Transverse colon (tissue), 4 donors: ENCODE measurements at regions not wholly inside any gene's neighbourhood (a gene's known extent, or its start where the extent isn't known, plus 50 kb on each side); places are given as distances from the start of the nearest gene placed in this dataset.

Experiments
- DNase-seq: peaks from one replicate; pipeline ENCODE4 v3.0.0-alpha.2; 2019
- H3K27ac ChIP-seq, 4 donors: fragments of 200-600 bp; sonication (generic); 2 replicates each; pipeline ENCODE4 v1.5.1; 2016 to 2018; ENCODE audit warnings: inconsistent platforms in 4 of 4
- H3K27me3 ChIP-seq: fragments of 200-600 bp; sonication (generic); 2 replicates; pipeline ENCODE4 v1.5.1; 2017; ENCODE audit warnings: inconsistent platforms
- H3K36me3 ChIP-seq, 4 donors: fragments of 200-600 bp; sonication (generic); 2 replicates each; pipeline ENCODE4 v1.5.1; 2017 to 2019; ENCODE audit warnings: inconsistent platforms in 4 of 4
- H3K4me1 ChIP-seq, 4 donors: fragments of 200-600 bp; sonication (generic); 2 replicates each; pipeline ENCODE4 v1.5.1; 2017 to 2020; ENCODE audit warnings: inconsistent platforms in 4 of 4
- H3K4me3 ChIP-seq, 4 donors: fragments of 200-600 bp; sonication (generic); 1 replicate in 1 of 4; 2 replicates in 3 of 4; pipeline versions ENCODE4 v1.5.1 to v1.6.1; 2017 to 2019; ENCODE audit warnings: inconsistent platforms in 4 of 4
- H3K9me3 ChIP-seq, 2 donors: fragments of 200-600 bp; sonication (generic); 2 replicates each; pipeline ENCODE4 v1.5.1; 2017 to 2019; ENCODE audit warnings: inconsistent platforms in 2 of 2
- CTCF ChIP-seq, 5 experiments: fragments of 200-600 bp in 3 of 5; fragments of 450-650 bp in 2 of 5; sonication (generic) in 3 of 5; IDR thresholded peaks; 1 replicate in 2 of 5; 2 replicates in 3 of 5; pipeline ENCODE4 v1.5.1; 2016 to 2017; ENCODE audit warnings: antibody characterized with exemption in 5 of 5, inconsistent platforms in 3 of 5, mild to moderate bottlenecking in 2 of 5, moderate library complexity in 1 of 5
- EP300 ChIP-seq: sonication (generic); formaldehyde crosslinking; IDR thresholded peaks from one replicate; pipeline ENCODE4 v1.6.1; 2017; ENCODE audit warnings: antibody characterized with exemption, low read depth
- POLR2A ChIP-seq: fragments of 450-650 bp; IDR thresholded peaks from one replicate; pipeline ENCODE4 v1.6.1; 2016; ENCODE audit warnings: antibody characterized with exemption, mild to moderate bottlenecking, moderate library complexity
- POLR2AphosphoS5 ChIP-seq, 3 donors: sonication (generic); formaldehyde crosslinking; IDR thresholded peaks; one replicate each; pipeline ENCODE4 v1.6.1; 2016; ENCODE audit warnings: antibody characterized with exemption in 3 of 3
- WGBS, 2 donors: methylation state at CpG; one replicate each; pipeline ENCODE4 v1.1.5; 2018; ENCODE audit warnings: low coverage in 1 of 2; 5-methylcytosine and 5-hydroxymethylcytosine counted together
- in situ Hi-C, 4 donors: fragments of 200-750 bp; cut with MboI; loops; one replicate each; pipeline versions ENCODE4 v1.15.0 to v1.15.1; 2017; ENCODE audit warnings: low sequenced_read_pairs in 3 of 4, low pct_ligation_motif_present in 1 of 4, low pct_unique_long_range_greater_than_20kb in 1 of 4
- intact Hi-C: fragments of 100-400 bp; cut with DNase I; formaldehyde crosslinking; loops from one replicate; pipeline ENCODE4 v1.15.1; 2023; ENCODE audit warnings: low total_unique reads

- Histone ChIP-seq H3K4me3 (no peak overlapping the region), H3K27ac (no peak overlapping the region), H3K4me1 (no peaks in the 10 kb centered on the region), H3K27me3 (no peaks in the 10 kb centered on the region), H3K9me3 (no peaks in the 10 kb centered on the region), H3K36me3 (no peaks in the 10 kb centered on the region)
- intact Hi-C loops: no loop called here
- WGBS, 2 donors: 29% methylated on average over 5 of the region's 5 CpGs; no CpG with 5 or more reads in 1 of the 2 donors
- in situ Hi-C loops: no loop called here
- no peak for TF ChIP-seq EP300
- no peak for TF ChIP-seq POLR2AphosphoS5 (IDR thresholded peaks at IDR 0.05)
- no peak for TF ChIP-seq POLR2A
- no peak for TF ChIP-seq CTCF (IDR thresholded peaks at IDR 0.05)
- DNase-seq: no peak
Observed at GRCh38 chr12:13702381-13702780, 279.0 kb downstream of the GRIN2B start.

- H3K27ac ChIP-seq: no peak overlapping the region
- DNase-seq: no peak
- no peaks in the 10 kb centered on the region for H3K4me1 ChIP-seq
- no peaks in the 10 kb centered on the region for H3K9me3 ChIP-seq
- intact Hi-C loops (no loop called here), in situ Hi-C loops (no loop called here)
- H3K4me3 ChIP-seq: no peak overlapping the region
- no peak for TF ChIP-seq EP300
- no peak for TF ChIP-seq CTCF (IDR thresholded peaks at IDR 0.05)
- TF ChIP-seq POLR2A: no peak
- TF ChIP-seq POLR2AphosphoS5 (IDR thresholded peaks at IDR 0.05): no peak
- H3K36me3 ChIP-seq: no peaks in the 10 kb centered on the region
- no peaks in the 10 kb centered on the region for H3K27me3 ChIP-seq
Observed at GRCh38 chr12:13701502-13701901, 279.9 kb downstream of the GRIN2B start.

GRCh38 chr12:13697973-13698372, 283.4 kb downstream of the GRIN2B start:
- in situ Hi-C loops: no loop called here
- 88 to 95% methylated on average over 8 to 11 of the region's 11 CpGs for WGBS, 2 donors
- H3K9me3 ChIP-seq: no peaks in the 10 kb centered on the region
- intact Hi-C loops: no loop called here
- H3K4me1 ChIP-seq: no peaks in the 10 kb centered on the region
- H3K4me3 ChIP-seq: no peak overlapping the region
- TF ChIP-seq CTCF (IDR thresholded peaks at IDR 0.05) (no peak), EP300 (no peak), POLR2A (no peak), POLR2AphosphoS5 (IDR thresholded peaks at IDR 0.05) (no peak)
- no peak overlapping the region for H3K27ac ChIP-seq
- no peaks in the 10 kb centered on the region for H3K27me3 ChIP-seq
- DNase-seq: no peak
- H3K36me3 ChIP-seq: no peaks in the 10 kb centered on the region

- no peaks in the 10 kb centered on the region for H3K27me3 ChIP-seq
- H3K4me3 ChIP-seq: no peak overlapping the region
- no peaks in the 10 kb centered on the region for H3K4me1 ChIP-seq
- TF ChIP-seq EP300: no peak
- no peak for TF ChIP-seq CTCF (IDR thresholded peaks at IDR 0.05)
- no peak for TF ChIP-seq POLR2AphosphoS5 (IDR thresholded peaks at IDR 0.05)
- TF ChIP-seq POLR2A: no peak
- no peaks in the 10 kb centered on the region for H3K9me3 ChIP-seq
- H3K27ac ChIP-seq: no peak overlapping the region
- WGBS, 2 donors: 75 to 92% methylated on average over 2 of the region's 2 CpGs
- DNase-seq: no peak
- H3K36me3 ChIP-seq: no peaks in the 10 kb centered on the region
- in situ Hi-C loops: no loop called here
- intact Hi-C loops: no loop called here
Observed at GRCh38 chr12:13695781-13696180, 285.6 kb downstream of the GRIN2B start.
